ENCODE measurements at regions not wholly inside any gene's neighbourhood (a gene's known extent, or its start where the extent isn't known, plus 50 kb on each side); places are given as distances from the start of the nearest gene placed in this dataset.

- Histone ChIP-seq H3K9me3 (ENCODE audit: control insufficient read depth, low read depth, low read length) (no peaks in the 10 kb centered on the region), H3K4me1 (ENCODE audit: control insufficient read depth, extremely low read depth, insufficient read depth, low read length) (peaks cover 2% of the 10 kb centered on the region), H3K79me2 (ENCODE audit: control insufficient read depth, insufficient read depth, low read length) (no peaks in the 10 kb centered on the region), H3K9me1 (ENCODE audit: control insufficient read depth, extremely low read depth, insufficient read depth, low read length) (no peaks in the 10 kb centered on the region), H3K27ac (ENCODE audit: control insufficient read depth, insufficient read depth, low read length) (no peak overlapping the region), H3K27me3 (ENCODE audit: control insufficient read depth, extremely low read depth, insufficient read depth, low read length) (peaks cover 4% of the 10 kb centered on the region), H3K4me2 (ENCODE audit: control insufficient read depth, extremely low read depth, insufficient read depth, low read depth, low read length) (no peak overlapping the region), H3K36me3 (ENCODE audit: control insufficient read depth in 2 of 2, extremely low read depth in 1 of 2, insufficient read depth in 2 of 2, low read length in 2 of 2) (no peaks in the 10 kb centered on the region), H2AFZ (ENCODE audit: control insufficient read depth, low read length) (no peak overlapping the region), H3K4me3 (ENCODE audit: control insufficient read depth in 2 of 3, extremely low read depth in 1 of 3, insufficient read depth in 2 of 3, low read depth in 1 of 3, low read length in 3 of 3) (no peak overlapping the region), H4K20me1 (ENCODE audit: control insufficient read depth, extremely low read depth, insufficient read depth, low read length) (no peaks in the 10 kb centered on the region), H3K9ac (ENCODE audit: control insufficient read depth, extremely low read depth, insufficient read depth, low read length) (no peak overlapping the region)
- dilution Hi-C loops (cut with MboI; ENCODE audit: extremely low pct_ligation_motif_present, low sequenced_read_pairs) = no loop called here
- FAIRE-seq (no peak), DNase-seq (ENCODE audit: low read depth, low spot score) (no peak)
- TF ChIP-seq CTCF (optimal IDR thresholded peaks at IDR 0.05 in 1 of 3, IDR thresholded peaks at IDR 0.05 in 1 of 3, conservative IDR thresholded peaks at IDR 0.05 in 1 of 3; ENCODE audit: extremely low read depth in 1 of 3, insufficient read depth in 2 of 3, low read length in 3 of 3) = no peak
- TF ChIP-seq EZH2 (IDR thresholded peaks at IDR 0.05; ENCODE audit: low read length) = no peak
Measured at GRCh38 chr11:109734566-109734965, 312.6 kb downstream of the C11orf87 start.

DNA sequence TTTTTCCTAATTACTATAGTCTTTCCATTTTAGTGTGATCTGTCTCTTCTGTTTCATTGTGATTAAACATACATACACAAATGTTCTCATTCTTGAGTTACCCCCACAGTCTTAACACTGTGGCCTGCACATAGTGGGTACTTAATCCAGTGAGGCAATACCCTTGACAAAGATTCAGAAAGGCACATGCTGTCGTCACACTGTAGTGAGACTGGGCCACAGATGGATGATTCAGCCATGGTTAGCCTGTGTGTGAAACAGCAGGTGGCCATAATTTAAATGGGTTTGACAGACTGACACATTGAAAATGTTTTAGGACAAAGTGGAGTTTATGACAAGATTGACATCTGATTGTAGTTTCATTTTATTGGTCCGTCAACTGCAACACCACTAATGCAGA is 313.1 kb downstream of the C11orf87 start:
- Histone ChIP-seq H3K9me3 (ENCODE audit: control insufficient read depth, low read depth, low read length) (no peaks in the 10 kb centered on the region), H3K79me2 (ENCODE audit: control insufficient read depth, insufficient read depth, low read length) (no peaks in the 10 kb centered on the region), H3K36me3 (ENCODE audit: control insufficient read depth in 2 of 2, extremely low read depth in 1 of 2, insufficient read depth in 2 of 2, low read length in 2 of 2) (no peaks in the 10 kb centered on the region), H2AFZ (ENCODE audit: control insufficient read depth, low read length) (no peak overlapping the region), H3K9me1 (ENCODE audit: control insufficient read depth, extremely low read depth, insufficient read depth, low read length) (no peaks in the 10 kb centered on the region), H3K4me2 (ENCODE audit: control insufficient read depth, extremely low read depth, insufficient read depth, low read depth, low read length) (no peak overlapping the region), H3K27me3 (ENCODE audit: control insufficient read depth, extremely low read depth, insufficient read depth, low read length) (no peaks in the 10 kb centered on the region), H4K20me1 (ENCODE audit: control insufficient read depth, extremely low read depth, insufficient read depth, low read length) (no peaks in the 10 kb centered on the region), H3K27ac (ENCODE audit: control insufficient read depth, insufficient read depth, low read length) (no peak overlapping the region), H3K9ac (ENCODE audit: control insufficient read depth, extremely low read depth, insufficient read depth, low read length) (no peak overlapping the region), H3K4me1 (ENCODE audit: control insufficient read depth, extremely low read depth, insufficient read depth, low read length) (peaks cover 2% of the 10 kb centered on the region), H3K4me3 (ENCODE audit: control insufficient read depth in 2 of 3, extremely low read depth in 1 of 3, insufficient read depth in 2 of 3, low read depth in 1 of 3, low read length in 3 of 3) (no peak overlapping the region)
- FAIRE-seq (peak; percentile 20), DNase-seq (ENCODE audit: low read depth, low spot score) (no peak)
- no peak for TF ChIP-seq EZH2 (IDR thresholded peaks at IDR 0.05; ENCODE audit: low read length)
- no peak for TF ChIP-seq CTCF (optimal IDR thresholded peaks at IDR 0.05 in 1 of 3, IDR thresholded peaks at IDR 0.05 in 1 of 3, conservative IDR thresholded peaks at IDR 0.05 in 1 of 3; ENCODE audit: extremely low read depth in 1 of 3, insufficient read depth in 2 of 3, low read length in 3 of 3)
- dilution Hi-C loops (cut with MboI; ENCODE audit: extremely low pct_ligation_motif_present, low sequenced_read_pairs) = no loop called here
